NCI-H2227 treated with DMSO at 0.1 percent for 48 hours (cell line): ENCODE measurements at regions not wholly inside any gene's neighbourhood (a gene's known extent, or its start where the extent isn't known, plus 50 kb on each side); places are given as distances from the start of the nearest gene placed in this dataset.
A peak's percentile ranks its signal among the peaks of the same experiment; 100 is the strongest.

ENCODE experiments used
- DNase-seq: peaks from one replicate; lab custom pipeline; 2025; lab: John Stamatoyannopoulos, UW

DNA sequence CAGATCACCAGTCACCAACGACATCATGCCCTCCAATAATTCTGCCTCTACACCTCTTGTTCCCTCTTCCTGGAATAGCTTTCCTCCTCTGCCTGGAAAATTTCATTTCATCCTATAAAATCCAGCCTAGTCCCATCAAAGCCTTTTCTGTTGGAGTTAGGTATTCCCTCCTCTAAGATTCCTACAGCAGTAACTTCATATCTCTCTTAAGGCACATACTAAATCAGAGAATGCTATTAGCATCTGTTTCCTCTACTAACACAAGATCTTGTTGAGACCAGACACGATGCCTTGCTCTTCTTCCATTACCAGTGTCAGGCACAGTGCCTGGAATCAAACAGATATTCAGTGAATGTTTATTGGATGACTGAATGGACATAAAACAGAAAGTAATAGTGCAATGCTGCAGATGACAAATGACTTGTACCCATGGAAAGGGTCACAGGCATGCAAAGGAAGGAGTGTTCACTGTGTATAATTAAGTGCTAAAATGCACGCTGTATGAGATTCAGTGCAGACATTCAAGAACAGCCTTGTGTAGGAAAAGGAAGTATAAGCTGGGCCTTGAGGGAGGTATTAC, 342.0 kb upstream of the ACVR2A start:
- no peak for DNase-seq

DNA sequence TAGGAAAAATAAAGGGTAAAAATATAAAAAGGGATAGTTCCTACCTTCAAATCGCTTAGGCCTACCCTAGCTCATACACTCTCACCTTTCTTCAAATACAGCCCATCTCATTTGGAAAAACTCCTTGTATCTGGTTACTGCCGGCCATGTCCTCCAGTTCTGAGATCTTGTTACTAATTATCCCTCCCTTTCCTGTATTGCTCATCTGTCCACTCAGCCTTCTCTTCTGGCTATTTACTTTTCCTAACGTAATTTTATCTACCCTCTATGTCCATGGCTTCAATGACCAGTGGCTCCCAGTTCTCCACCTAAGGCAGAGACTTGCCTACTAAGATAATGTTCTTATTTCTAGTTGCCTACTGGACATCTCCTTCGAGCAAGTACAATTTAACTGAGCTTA, 342.9 kb upstream of the ACVR2A start:
- no peak for DNase-seq

DNA sequence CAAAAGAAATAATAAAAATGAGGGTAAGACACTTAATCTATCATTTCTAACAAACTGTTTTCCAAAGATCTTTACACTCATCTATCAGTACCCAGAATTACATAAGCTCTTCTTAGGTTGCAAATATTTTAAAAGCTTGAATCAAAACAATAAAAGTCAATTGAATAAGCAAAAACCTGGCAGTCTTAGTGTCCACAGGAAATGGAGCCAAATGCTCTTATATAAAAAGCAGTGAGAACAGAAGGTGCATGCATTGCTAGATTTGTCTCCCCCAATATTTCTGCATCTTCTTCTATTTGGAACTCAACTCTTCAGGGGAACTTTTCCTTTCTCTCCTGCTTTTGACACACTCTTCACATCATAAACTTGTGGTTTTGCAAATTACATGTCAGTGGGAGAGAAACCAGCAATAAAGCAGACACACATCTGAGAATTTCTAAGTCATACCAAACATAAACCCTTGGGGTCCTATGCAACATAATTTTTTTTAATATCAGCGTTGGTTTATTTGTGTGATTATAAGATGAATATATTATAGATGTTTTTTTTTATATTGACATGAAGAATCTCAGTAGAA, 343.9 kb upstream of the ACVR2A start:
- no peak for DNase-seq

GRCh38 chr2:147500229-147500628, 344.6 kb upstream of the ACVR2A start:
- no peak for DNase-seq

DNA sequence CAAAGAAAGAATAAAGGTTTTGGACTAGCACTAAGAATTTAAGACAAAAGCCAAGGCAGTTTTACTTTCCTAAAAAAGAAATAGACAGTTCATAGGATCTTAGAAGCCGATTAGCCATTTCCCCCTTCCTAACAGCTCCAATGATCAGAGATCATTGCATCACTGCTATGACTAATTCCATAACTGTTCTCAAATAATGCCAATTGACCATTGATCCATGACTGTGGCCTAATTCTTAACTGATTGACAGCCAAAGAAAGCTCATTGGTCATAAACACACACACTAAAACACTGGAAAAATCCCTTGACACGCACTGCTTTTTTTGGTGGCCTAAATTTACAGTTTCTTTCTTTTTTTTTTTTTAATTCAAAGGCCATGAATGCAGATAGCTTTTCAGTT, 345.0 kb upstream of the ACVR2A start:
- DNase-seq: no peak

- no peak for DNase-seq
Observed at GRCh38 chr2:147495734-147496133, 349.1 kb upstream of the ACVR2A start.

- no peak for DNase-seq
Observed at GRCh38 chr2:147492471-147492870, 352.4 kb upstream of the ACVR2A start.

DNA sequence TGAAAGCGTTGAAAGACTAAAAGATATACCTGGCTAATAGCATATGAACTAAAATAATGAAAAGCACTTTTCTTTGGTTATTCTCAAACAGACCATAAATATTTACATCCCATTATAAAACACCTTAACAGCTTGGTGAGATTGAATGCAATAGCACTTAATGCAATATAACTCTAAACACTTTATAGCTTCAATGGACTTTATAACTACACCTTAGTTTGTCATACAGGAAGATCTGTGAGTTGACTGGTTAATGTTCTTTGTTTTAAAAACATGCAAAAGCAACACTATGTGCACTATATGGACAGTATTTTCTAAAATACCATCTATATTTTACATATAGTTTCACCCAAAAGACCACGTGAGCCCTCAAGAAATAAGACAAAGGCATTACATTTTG, 353.3 kb upstream of the ACVR2A start:
- DNase-seq: no peak

DNA sequence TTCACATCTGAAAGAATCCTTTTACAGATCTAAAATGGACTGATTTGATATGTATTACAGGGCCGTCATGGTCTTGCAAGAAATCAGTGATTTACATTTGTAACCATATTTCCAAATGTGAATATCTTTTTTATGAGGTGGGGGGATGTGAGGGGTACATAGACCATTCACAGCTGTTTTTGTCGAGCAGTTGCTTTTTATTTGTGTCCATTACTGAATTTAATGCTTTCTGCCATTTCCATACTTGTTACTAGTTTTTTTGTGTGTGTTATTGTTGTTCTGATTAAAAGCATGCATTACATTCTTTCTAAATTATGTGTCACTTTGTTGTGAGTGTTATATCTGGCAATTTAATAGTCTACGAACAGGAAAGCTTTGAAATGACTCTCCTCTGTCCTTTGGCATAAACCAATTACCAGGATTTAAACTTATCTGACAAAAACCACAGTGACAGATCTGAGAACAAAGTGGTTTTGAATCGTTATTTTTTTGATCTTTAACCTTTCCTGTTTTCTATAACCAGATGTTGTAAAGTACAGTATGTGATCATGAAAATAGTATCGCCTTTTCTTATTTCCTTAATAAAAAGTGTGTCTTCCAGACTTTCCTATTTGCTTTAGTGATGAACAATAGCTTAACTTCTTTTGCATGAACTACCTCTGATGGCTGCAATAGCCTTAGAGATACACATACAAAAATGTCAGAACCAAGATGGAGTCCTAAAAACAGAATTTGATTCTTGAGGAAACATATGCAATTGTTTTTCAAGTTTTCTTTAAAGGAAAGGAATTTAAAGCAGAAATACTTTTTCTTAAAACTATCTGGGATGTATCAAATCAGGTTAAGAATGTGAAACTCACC, 354.2 kb upstream of the ACVR2A start:
- DNase-seq: no peak

GRCh38 chr2:147488472-147488871, 356.4 kb upstream of the ACVR2A start:
- no peak for DNase-seq

GRCh38 chr2:147487978-147488289, 356.9 kb upstream of the ACVR2A start:
- DNase-seq: no peak

DNA sequence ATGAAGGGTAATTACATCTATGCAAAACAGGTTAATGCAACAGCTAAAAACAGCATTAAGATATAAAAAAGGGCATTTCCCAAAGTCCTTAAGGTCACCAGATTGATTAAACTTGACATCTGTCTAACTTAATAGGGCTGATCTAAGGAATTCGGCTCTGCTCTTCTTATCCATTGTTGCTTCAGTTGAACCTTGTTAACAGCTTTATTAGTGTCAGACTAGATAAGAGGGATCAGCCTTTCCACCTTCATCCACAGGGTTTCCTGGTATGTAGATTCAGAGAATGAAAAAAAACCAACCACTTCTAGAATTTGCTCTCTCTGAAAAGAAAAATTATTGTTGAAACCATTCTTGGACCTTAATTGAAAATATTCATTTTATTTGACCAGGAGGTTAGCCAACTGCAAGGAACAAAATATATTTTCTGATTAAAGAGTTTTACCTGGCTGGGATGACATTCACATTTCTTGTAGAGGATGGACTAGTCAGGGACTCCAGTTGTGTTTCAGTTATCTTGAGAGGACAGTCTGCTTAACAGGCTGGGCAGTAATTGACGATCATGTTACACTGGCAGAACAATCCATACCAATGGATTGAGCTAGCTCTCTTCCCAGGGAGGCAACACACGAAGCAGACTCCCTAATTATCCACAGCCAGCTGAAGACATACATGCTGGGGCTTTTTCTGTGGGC, 357.4 kb upstream of the ACVR2A start:
- DNase-seq: peak; percentile 88

GRCh38 chr2:147485210-147485851, 359.5 kb upstream of the ACVR2A start:
- no peak for DNase-seq

DNA sequence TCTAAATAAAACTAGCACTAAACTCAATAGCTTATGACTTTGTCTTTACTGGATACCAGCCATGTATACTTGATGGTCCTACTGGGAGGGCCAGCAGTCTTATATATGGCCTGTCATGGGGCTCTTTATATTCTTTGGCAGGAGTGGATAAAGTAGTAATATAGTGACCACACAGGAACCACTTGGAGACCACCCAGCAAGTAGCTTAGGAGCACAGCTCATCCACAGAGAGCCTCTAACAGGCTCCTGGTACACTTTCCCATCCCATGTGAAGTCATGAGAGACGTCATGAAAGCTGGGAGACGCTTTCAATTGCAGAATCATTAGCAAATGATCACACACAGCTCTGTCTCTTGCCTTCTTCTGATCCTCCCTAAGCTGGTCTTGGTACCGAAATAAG, 360.9 kb upstream of the ACVR2A start:
- DNase-seq: no peak

GRCh38 chr2:147482916-147483669, 361.7 kb upstream of the ACVR2A start:
- no peak for DNase-seq

DNA sequence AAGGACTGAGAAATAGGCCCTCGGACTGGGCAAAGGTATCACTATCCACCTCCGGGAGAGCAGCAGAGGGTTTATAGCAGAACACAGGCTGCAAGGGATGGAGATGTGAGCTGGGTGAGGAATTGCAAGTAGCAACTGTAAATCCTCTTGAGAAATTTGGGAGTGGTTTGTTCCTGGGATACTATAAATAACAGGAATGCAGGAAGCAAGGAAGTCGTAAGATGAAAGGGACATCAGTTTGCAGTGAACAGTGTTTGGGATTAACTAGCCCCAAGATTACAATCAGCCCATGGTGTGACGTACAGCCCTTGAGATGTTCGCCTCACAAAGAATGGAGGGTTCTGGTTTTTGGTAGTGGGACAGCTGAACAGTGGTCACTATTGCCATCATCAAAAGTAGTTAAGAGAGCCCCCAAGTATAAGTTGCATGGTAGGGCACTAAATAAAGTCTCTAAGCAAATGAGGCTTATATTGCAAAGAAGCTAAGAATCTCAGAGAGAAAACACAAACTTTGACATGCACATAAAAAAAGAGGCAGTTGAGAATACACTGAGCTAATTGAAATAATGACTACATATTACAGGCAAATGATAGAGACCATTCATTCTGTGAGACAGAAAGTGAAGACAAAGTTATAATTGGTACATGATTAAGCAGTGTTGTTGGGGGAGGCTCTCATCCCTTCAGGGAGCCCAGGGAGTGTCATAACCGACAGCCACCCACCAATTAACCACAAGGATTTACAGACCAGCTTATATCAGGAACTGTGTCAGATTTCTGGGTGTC, 362.5 kb upstream of the ACVR2A start:
- no peak for DNase-seq

GRCh38 chr2:147479358-147479757, 365.5 kb upstream of the ACVR2A start:
- no peak for DNase-seq

DNA sequence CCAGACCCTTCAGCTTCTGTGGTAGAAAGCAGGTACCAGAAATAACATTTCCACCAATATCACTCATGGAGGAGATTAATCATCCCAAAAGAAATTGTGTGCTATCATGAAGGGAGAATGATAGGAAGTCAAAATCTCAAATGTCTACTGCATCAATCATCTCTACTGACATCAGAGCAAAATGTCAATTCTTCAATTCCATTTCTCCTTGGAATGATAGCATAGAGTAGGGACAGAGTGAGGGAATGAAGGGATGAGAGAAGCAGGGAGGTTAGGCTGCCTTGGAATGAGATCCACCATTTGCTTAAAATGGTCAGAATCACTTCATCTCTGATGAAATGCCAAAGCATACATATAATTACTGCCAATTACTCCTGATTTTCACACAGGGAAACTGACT, 371.8 kb upstream of the ACVR2A start:
- DNase-seq: no peak

DNA sequence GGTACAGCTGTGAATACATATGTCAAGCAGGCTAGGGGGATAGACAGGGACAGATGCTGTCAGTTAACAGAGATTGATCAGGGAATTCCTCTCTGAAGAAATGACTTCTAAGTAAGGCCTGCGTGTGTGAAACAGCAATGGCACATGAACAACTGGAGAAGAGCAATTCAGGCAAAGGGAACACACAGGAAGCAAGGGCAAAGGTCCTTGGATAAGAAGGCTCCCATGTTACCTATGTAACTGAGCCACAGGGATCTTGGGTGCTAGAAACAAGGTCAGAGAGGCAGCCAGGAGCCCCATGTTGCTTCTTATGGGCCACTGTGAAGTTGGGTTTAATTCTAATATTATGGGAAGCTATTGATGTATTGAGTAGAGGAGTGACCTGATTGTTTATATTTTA, 373.7 kb upstream of the ACVR2A start:
- DNase-seq: no peak

DNA sequence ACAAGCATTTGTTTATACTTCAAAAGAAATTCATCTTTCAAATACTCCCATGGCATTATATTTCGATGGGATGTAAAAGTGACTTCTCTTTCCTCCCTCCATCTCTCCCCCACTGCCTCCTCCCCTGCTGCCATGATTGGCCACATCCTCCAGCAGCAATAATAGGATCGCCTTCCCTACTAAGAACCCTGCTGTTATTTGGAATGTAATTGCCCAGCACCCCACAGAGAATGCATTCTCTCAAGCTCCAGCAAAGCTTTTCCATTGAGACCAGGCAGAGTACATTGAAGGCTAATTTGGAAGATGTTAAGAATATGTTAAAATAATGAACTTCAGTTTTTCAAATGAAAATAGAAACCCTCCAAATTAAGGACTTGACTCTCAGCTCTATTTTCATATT, 375.4 kb upstream of the ACVR2A start:
- peak; percentile 72 for DNase-seq

GRCh38 chr2:147468963-147469362, 375.9 kb upstream of the ACVR2A start:
- no peak for DNase-seq
